AG08396 (cell line): ENCODE measurements at regions not wholly inside any gene's neighbourhood (a gene's known extent, or its start where the extent isn't known, plus 50 kb on each side); places are given as distances from the start of the nearest gene placed in this dataset.

Experiments used
- DNase-seq: peaks from one replicate; pipeline ENCODE4 v3.0.0; 2012; ENCODE audit warnings: low spot score, mixed read lengths

GRCh38 chr6:139577124-139577762, 202.8 kb upstream of the CITED2 start:
- DNase-seq = no peak

- DNase-seq = no peak
Observed at GRCh38 chr6:139572001-139572400, 197.6 kb upstream of the CITED2 start.

- no peak for DNase-seq
Observed at GRCh38 chr6:139570166-139570565, 195.7 kb upstream of the CITED2 start.

- peak; percentile 38 for DNase-seq
Observed at GRCh38 chr6:139569566-139569965, 195.1 kb upstream of the CITED2 start.

- peak; percentile 77 for DNase-seq
Observed at GRCh38 chr6:139568956-139569538, 194.6 kb upstream of the CITED2 start.

- no peak for DNase-seq
Observed at GRCh38 chr6:139568151-139568955, 193.9 kb upstream of the CITED2 start.

GRCh38 chr6:139567095-139567494, 192.6 kb upstream of the CITED2 start:
- DNase-seq = no peak

- no peak for DNase-seq
Observed at GRCh38 chr6:139565591-139565990, 191.1 kb upstream of the CITED2 start.

- DNase-seq = no peak
Observed at GRCh38 chr6:139557547-139557946, 183.1 kb upstream of the CITED2 start.

GRCh38 chr6:139556532-139556931, 182.1 kb upstream of the CITED2 start:
- DNase-seq = no peak

GRCh38 chr6:139553916-139554315, 179.5 kb upstream of the CITED2 start:
- DNase-seq = no peak

GRCh38 chr6:139551376-139551775, 176.9 kb upstream of the CITED2 start:
- DNase-seq = no peak

- no peak for DNase-seq
Observed at GRCh38 chr6:139550361-139550760, 175.9 kb upstream of the CITED2 start.

- no peak for DNase-seq
Observed at GRCh38 chr6:139549561-139550070, 175.2 kb upstream of the CITED2 start.

- DNase-seq = no peak
Observed at GRCh38 chr6:139547804-139548203, 173.4 kb upstream of the CITED2 start.

- no peak for DNase-seq
Observed at GRCh38 chr6:139547122-139547776, 172.8 kb upstream of the CITED2 start.

GRCh38 chr6:139546106-139546472, 171.6 kb upstream of the CITED2 start:
- no peak for DNase-seq

GRCh38 chr6:139545206-139546105, 171.0 kb upstream of the CITED2 start:
- no peak for DNase-seq

- no peak for DNase-seq
Observed at GRCh38 chr6:139544701-139545057, 170.2 kb upstream of the CITED2 start.

GRCh38 chr6:139542351-139542750, 167.9 kb upstream of the CITED2 start:
- no peak for DNase-seq

- DNase-seq = no peak
Observed at GRCh38 chr6:139540894-139541293, 166.4 kb upstream of the CITED2 start.

GRCh38 chr6:139540276-139540675, 165.8 kb upstream of the CITED2 start:
- DNase-seq = peak; percentile 61
